CD4-positive, alpha-beta T cell treated with Interleukin-4 for 1 hour (primary cell): ENCODE measurements at regions not wholly inside any gene's neighbourhood (a gene's known extent, or its start where the extent isn't known, plus 50 kb on each side); places are given as distances from the start of the nearest gene placed in this dataset.

Source experiments
- DNase-seq, 2 donors: peaks; one replicate each; pipeline ENCODE4 v3.0.0-alpha.2; 2020 to 2022

- DNase-seq = no peak
Measured at GRCh38 chr1:87165177-87165576, 163.5 kb upstream of the LMO4 start.

GRCh38 chr1:87167157-87167789 lies 161.4 kb upstream of the LMO4 start:
- no peak for DNase-seq

DNA sequence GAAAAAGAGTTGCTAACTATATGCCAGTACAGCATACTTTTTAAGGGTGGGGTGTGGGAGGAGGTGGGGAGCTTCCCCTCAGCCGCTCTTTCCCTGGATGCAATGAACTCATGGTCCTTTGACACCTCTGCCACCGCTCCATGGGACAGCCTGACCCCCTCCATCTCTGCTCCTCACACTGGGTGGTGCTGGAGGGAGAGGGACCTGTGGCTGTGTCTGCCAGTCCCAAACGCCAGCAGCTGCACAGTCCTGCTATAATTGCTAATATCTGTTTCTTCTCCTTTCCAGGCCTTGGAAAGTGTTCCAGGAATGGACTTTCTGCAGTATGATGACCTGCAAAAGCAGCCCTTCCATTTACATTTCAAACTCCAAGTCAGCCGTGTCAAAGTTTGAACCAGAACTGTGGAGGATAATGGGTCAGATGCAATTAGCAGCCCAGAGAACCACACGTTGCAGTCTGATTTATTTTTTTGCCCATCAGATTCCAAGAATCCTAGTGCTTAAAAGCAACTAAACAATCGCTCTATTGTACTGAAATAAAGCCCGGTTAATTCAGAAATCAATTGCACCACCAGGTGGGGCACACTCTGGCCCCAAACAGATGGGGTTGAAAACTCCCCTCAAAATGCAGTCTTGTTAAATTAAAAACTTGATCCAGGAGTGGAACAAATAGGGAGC lies 160.7 kb upstream of the LMO4 start:
- no peak for DNase-seq

GRCh38 chr1:87169263-87169910 lies 159.3 kb upstream of the LMO4 start:
- no peak for DNase-seq

GRCh38 chr1:87170157-87170556 lies 158.5 kb upstream of the LMO4 start:
- no peak for DNase-seq

- no peak for DNase-seq
Measured at GRCh38 chr1:87170931-87171598, 157.6 kb upstream of the LMO4 start.

GRCh38 chr1:87173231-87173630 lies 155.4 kb upstream of the LMO4 start:
- DNase-seq = no peak

- DNase-seq = no peak
Measured at GRCh38 chr1:87174724-87175245, 153.9 kb upstream of the LMO4 start.

- DNase-seq = peak in 1 of 2 donors; percentile 13
Measured at GRCh38 chr1:87176087-87176486, 152.6 kb upstream of the LMO4 start.

DNA sequence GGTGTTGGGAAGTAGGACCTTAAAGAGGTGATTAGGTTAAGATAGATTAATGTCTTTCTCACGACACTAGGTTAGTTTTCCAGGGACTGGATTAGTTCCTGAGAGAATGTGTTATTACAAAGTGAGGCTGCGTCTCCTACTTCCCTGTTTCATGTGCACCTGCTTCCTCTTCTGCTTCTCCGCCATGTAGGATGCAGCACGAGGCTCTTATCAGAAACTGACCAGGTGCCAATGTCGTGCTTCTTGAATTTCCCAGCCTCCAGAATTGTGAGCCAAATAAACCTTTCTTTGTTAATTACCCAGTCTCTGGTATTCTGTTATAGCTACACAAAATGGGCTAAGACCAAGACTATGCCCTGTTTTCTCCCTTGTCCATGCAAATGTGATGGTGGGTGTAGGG lies 152.2 kb upstream of the LMO4 start:
- DNase-seq = no peak

- DNase-seq = no peak
Measured at GRCh38 chr1:87178441-87178840, 150.2 kb upstream of the LMO4 start.

DNA sequence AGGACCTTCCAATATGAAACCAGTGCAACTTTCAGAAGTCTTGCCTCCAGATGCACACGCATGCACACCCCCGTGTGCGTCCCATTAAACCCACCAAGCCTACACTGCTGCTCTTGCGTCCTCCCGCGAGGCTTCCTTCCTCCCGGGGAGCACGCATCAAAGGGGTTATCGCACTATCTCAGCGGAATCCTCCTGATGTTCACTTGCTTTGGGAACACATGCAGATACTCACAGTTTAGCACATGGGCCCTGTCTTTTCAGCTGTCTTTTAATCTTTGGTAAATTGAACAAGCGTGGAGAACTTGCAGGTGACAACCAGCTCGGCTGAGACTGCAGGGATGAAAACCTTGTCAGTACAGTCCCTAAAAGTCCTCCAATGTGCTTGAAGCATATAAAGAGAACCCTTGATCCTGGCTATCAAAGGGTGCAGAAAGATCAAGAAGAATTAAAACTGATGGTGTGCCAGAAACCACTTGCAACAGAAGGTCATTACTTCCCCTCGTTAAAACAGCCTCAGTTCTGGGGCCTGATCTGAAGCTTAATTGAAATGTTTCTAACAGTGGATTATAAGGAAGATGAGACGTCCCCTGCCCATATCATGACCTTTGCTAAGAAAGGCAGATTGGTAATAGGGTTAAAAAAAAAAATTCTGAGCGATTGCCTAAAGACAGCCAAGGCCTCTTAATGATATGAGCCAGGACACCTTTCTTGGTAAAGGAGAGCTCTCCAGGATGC lies 149.4 kb upstream of the LMO4 start:
- DNase-seq = no peak

GRCh38 chr1:87179851-87180519 lies 148.7 kb upstream of the LMO4 start:
- DNase-seq = no peak

DNA sequence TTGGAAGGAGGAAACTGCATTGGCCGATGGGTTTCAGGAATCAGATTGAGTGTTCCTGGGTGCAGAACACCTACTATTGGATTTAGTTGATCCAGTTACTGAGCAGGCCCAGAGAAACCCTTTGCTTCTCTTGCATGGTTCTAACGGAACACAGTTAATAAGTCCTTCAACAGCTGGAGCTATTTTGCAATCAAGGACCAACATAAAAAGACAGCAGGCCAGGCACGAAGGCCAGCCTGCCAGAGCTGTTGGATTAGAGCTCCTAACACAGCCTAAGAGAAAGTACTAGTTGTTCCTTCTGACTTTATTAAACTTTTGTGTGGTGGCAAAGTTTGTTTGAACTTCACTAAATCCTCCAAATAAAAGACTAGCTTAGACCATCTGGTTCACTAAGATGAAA lies 148.0 kb upstream of the LMO4 start:
- no peak for DNase-seq

- no peak for DNase-seq
Measured at GRCh38 chr1:87182611-87183010, 146.1 kb upstream of the LMO4 start.

- DNase-seq = no peak
Measured at GRCh38 chr1:87185077-87185476, 143.6 kb upstream of the LMO4 start.

DNA sequence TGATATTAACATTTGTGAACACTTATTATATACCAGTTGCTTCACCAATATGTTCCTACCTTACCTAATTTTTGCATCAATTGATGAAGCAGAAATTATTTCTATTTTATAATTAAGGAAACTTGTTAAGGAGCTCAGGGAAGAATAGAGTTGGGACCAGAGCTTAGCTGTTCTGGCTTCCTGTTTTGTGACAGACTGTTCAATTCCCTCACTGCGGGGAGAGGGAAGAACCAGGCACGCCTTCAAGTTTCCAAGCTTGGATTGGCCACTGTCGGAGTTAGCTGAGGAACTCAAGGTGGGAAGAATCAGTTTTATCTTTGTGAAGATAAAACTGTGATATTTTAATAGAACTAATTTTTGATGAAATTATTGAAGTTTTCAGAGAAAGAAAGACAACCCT lies 142.3 kb upstream of the LMO4 start:
- no peak for DNase-seq

GRCh38 chr1:87188640-87189039 lies 140.0 kb upstream of the LMO4 start:
- DNase-seq = no peak

DNA sequence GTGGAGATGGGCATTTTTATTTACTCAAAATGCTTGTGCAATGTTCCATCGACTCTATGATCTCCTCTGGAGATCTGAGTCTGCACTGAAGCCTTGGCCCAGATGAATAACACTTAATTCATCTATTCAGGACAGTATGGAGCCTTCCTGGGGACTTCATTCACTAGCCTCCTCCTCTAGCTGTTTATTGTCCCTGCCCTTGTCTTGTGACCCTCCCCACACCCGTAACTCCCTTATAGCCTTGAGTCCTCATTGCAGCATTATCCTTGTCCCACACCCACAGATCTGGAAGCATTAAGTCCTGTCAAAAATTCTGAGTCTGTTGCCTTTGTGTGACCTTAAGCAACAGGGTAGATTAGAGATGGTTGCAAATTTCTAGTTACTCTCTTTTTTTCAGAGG lies 138.3 kb upstream of the LMO4 start:
- no peak for DNase-seq

GRCh38 chr1:87191646-87192045 lies 137.0 kb upstream of the LMO4 start:
- no peak for DNase-seq

DNA sequence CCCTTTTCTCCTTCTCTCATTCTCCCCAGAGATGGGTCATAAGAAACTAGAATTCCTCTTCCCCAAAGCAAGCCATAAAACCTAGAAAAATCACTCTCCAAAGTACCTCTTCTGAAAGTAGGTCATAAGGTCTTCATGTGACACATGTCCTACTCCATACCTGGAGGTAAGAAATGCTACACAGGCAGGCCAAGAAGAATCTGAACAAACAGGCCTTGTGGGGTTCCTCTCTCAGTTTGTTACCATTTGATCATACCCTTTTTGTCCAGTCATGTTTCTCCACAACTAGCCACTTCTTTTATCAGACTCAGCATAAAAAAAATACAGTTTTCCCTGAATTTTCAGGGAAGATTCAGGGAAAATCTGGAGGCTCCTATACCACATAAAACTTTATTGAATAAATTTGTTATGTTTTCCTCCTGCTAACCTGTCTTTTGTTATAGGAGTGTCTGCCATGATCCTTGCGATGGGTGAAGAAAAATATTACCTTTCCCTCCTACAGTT lies 134.4 kb upstream of the LMO4 start:
- DNase-seq = no peak

- no peak for DNase-seq
Measured at GRCh38 chr1:87194856-87195255, 133.8 kb upstream of the LMO4 start.
